ENCODE measurements at regions not wholly inside any gene's neighbourhood (a gene's known extent, or its start where the extent isn't known, plus 50 kb on each side); places are given as distances from the start of the nearest gene placed in this dataset.

- ATAC-seq (ENCODE audit: insufficient read depth, low FRiP score): no peak
- WGBS, 2 donors: 68 to 81% methylated on average over 3 of the region's 3 CpGs
- Histone ChIP-seq H3K36me3 (ENCODE audit: control insufficient read depth in 4 of 4, insufficient read depth in 4 of 4, low read length in 4 of 4) (no peaks in the 10 kb centered on the region), H3K9ac (ENCODE audit: insufficient read depth in 1 of 2, low read length in 2 of 2) (no peak overlapping the region), H3K4me3 (no peak overlapping the region), H3K9me3 (ENCODE audit: control insufficient read depth in 4 of 4, insufficient read depth in 3 of 4, low read length in 3 of 4) (peaks cover 0 to 6% (median 3%) of the 10 kb centered on the region in 4 donors), H3K4me1 (ENCODE audit: control insufficient read depth in 5 of 5, insufficient read depth in 5 of 5, low read length in 5 of 5) (no peaks in the 10 kb centered on the region), H3K27ac (ENCODE audit: low read depth in 1 of 2, low read length in 1 of 2) (no peak overlapping the region), H3K27me3 (ENCODE audit: control insufficient read depth in 3 of 3, insufficient read depth in 3 of 3, low read length in 2 of 3) (no peaks in the 10 kb centered on the region)
- no peak for TF ChIP-seq CTCF (IDR thresholded peaks at IDR 0.05; ENCODE audit: control extremely low read depth, extremely low read depth)
- DNase-seq: no peak
Measured at GRCh38 chr10:52379287-52379686, 65.2 kb downstream of the DKK1 start.

- ATAC-seq (ENCODE audit: insufficient read depth, low FRiP score) (no peak), DNase-seq (no peak)
- no peak for TF ChIP-seq CTCF (IDR thresholded peaks at IDR 0.05; ENCODE audit: control extremely low read depth, extremely low read depth)
- Histone ChIP-seq H3K9ac (ENCODE audit: insufficient read depth in 1 of 2, low read length in 2 of 2) (no peak overlapping the region), H3K9me3 (ENCODE audit: control insufficient read depth in 4 of 4, insufficient read depth in 3 of 4, low read length in 3 of 4) (no peaks in the 10 kb centered on the region), H3K27ac (ENCODE audit: low read depth in 1 of 2, low read length in 1 of 2) (no peak overlapping the region), H3K4me1 (ENCODE audit: control insufficient read depth in 5 of 5, insufficient read depth in 5 of 5, low read length in 5 of 5) (no peaks in the 10 kb centered on the region), H3K27me3 (ENCODE audit: control insufficient read depth in 3 of 3, insufficient read depth in 3 of 3, low read length in 2 of 3) (no peaks in the 10 kb centered on the region), H3K4me3 (no peak overlapping the region), H3K36me3 (ENCODE audit: control insufficient read depth in 4 of 4, insufficient read depth in 4 of 4, low read length in 4 of 4) (no peaks in the 10 kb centered on the region)
- 84 to 92% methylated on average over 1 of the region's 1 CpG for WGBS, 2 donors
Measured at GRCh38 chr10:52383088-52383487, 69.0 kb downstream of the DKK1 start.

GRCh38 chr10:52387744-52388143, 73.7 kb downstream of the DKK1 start:
- WGBS, 2 donors: 49 to 50% methylated on average over 2 of the region's 2 CpGs
- Histone ChIP-seq H3K9ac (ENCODE audit: insufficient read depth in 1 of 2, low read length in 2 of 2) (no peak overlapping the region), H3K9me3 (ENCODE audit: control insufficient read depth in 4 of 4, insufficient read depth in 3 of 4, low read length in 3 of 4) (no peaks in the 10 kb centered on the region), H3K27me3 (ENCODE audit: control insufficient read depth in 3 of 3, insufficient read depth in 3 of 3, low read length in 2 of 3) (no peaks in the 10 kb centered on the region), H3K4me3 (no peak overlapping the region), H3K36me3 (ENCODE audit: control insufficient read depth in 4 of 4, insufficient read depth in 4 of 4, low read length in 4 of 4) (no peaks in the 10 kb centered on the region), H3K27ac (ENCODE audit: low read depth in 1 of 2, low read length in 1 of 2) (no peak overlapping the region), H3K4me1 (ENCODE audit: control insufficient read depth in 5 of 5, insufficient read depth in 5 of 5, low read length in 5 of 5) (no peaks in the 10 kb centered on the region)
- no peak for DNase-seq
- TF ChIP-seq CTCF (IDR thresholded peaks at IDR 0.05; ENCODE audit: control extremely low read depth, extremely low read depth): no peak
- ATAC-seq (ENCODE audit: insufficient read depth, low FRiP score): no peak

- ATAC-seq (ENCODE audit: insufficient read depth, low FRiP score) (no peak), DNase-seq (no peak)
- Histone ChIP-seq H3K9ac (ENCODE audit: insufficient read depth in 1 of 2, low read length in 2 of 2) (no peak overlapping the region), H3K27ac (ENCODE audit: low read depth in 1 of 2, low read length in 1 of 2) (no peak overlapping the region), H3K27me3 (ENCODE audit: control insufficient read depth in 3 of 3, insufficient read depth in 3 of 3, low read length in 2 of 3) (no peaks in the 10 kb centered on the region), H3K9me3 (ENCODE audit: control insufficient read depth in 4 of 4, insufficient read depth in 3 of 4, low read length in 3 of 4) (no peaks in the 10 kb centered on the region), H3K4me1 (ENCODE audit: control insufficient read depth in 5 of 5, insufficient read depth in 5 of 5, low read length in 5 of 5) (no peaks in the 10 kb centered on the region), H3K36me3 (ENCODE audit: control insufficient read depth in 4 of 4, insufficient read depth in 4 of 4, low read length in 4 of 4) (no peaks in the 10 kb centered on the region), H3K4me3 (no peak overlapping the region)
- 43 to 67% methylated on average over 2 of the region's 2 CpGs for WGBS, 2 donors
- no peak for TF ChIP-seq CTCF (IDR thresholded peaks at IDR 0.05; ENCODE audit: control extremely low read depth, extremely low read depth)
Measured at GRCh38 chr10:52390388-52390787, 76.3 kb downstream of the DKK1 start.

Data from lung (tissue), 11 donors.